Lower leg skin (tissue), 4 donors: ENCODE measurements at regions not wholly inside any gene's neighbourhood (a gene's known extent, or its start where the extent isn't known, plus 50 kb on each side); places are given as distances from the start of the nearest gene placed in this dataset.

Experiments used
- DNase-seq, 2 donors: peaks; one replicate each; pipeline ENCODE4 v3.0.0-alpha.2; 2019; ENCODE audit warnings: low spot score in 2 of 2
- H3K4me3 ChIP-seq: fragments of 200-600 bp; sonication (generic); 2 replicates; pipeline ENCODE4 v1.5.1; 2017; ENCODE audit warnings: mild to moderate bottlenecking, low read depth; ENCODE audit not compliant: poor library complexity, severe bottlenecking
- CTCF ChIP-seq, 3 donors: fragments of 450-650 bp; IDR thresholded peaks; one replicate each; pipeline ENCODE4 v1.5.1; 2016; ENCODE audit warnings: antibody characterized with exemption in 3 of 3, mild to moderate bottlenecking in 3 of 3, moderate library complexity in 2 of 3
- POLR2A ChIP-seq, 2 donors: fragments of 450-650 bp; IDR thresholded peaks; one replicate each; pipeline ENCODE4 v1.6.1; 2016 to 2017; ENCODE audit warnings: antibody characterized with exemption in 2 of 2, mild to moderate bottlenecking in 1 of 2, moderate library complexity in 1 of 2
- WGBS, 2 donors: methylation state at CpG; one replicate each; pipeline ENCODE4 v1.1.5; 2018; 5-methylcytosine and 5-hydroxymethylcytosine counted together
- intact Hi-C: fragments of 100-400 bp; cut with DNase I; formaldehyde crosslinking; loops from one replicate; pipeline ENCODE4 v1.15.0; 2023; ENCODE audit warnings: low total_unique reads

DNA sequence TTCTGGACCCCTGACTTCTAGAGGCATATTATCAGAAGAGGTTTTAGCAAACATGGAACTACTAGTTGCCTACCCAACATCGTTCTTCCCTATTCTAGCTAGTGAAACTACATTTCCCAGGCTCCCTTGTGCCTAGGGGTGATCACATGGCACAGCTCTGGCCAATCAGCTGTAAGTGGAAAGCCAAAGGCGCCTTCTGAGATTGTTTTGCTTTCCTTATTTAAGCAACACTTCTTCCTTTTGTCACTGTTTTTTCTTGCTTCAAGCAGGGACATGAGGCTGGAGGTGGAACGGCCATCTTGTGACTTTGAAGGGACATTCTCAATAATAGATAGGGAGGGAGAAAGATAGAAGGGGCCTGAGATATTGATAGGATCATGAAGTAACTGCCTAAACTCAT is 136.7 kb downstream of the ZNF664 start:
- WGBS, 2 donors: 80 to 81% methylated on average over 3 of the region's 3 CpGs
- no peak for DNase-seq
- intact Hi-C loops: no loop called here
- H3K4me3 ChIP-seq: no peak overlapping the region
- TF ChIP-seq CTCF (IDR thresholded peaks at IDR 0.05) (no peak), POLR2A (IDR thresholded peaks at IDR 0.05) (no peak)

DNA sequence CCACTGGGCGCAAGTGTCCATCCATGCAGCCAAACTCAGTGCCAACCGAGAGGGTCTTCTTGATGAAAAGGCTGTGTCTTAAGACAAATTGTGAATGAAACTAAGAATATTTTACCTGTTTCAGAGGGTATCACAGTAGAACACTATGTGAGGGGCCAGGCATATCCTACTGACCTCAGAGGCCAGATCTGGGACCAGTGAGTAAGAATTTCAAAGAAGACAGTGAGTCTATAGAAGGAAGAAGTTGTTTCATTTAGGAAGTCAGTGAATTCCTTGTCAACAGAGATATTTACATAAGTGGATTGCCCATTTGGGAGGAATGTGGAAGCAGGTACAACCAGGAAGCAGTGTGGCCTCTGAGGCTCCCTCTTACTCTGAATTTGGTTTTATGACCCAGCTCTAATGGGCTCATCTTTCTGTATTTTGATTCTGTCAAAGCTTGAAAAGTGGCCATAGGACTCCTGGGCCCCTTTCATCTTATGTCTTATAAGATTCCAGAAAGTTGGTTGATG is 137.4 kb downstream of the ZNF664 start:
- no peak for TF ChIP-seq POLR2A (IDR thresholded peaks at IDR 0.05)
- TF ChIP-seq CTCF (IDR thresholded peaks at IDR 0.05): no peak
- 92% methylated on average over 2 of the region's 2 CpGs for WGBS, 2 donors
- H3K4me3 ChIP-seq: no peak overlapping the region
- no peak for DNase-seq
- intact Hi-C loops: no loop called here

- H3K4me3 ChIP-seq: no peak overlapping the region
- no peak for DNase-seq
- 63 to 76% methylated on average over 5 of the region's 5 CpGs for WGBS, 2 donors
- intact Hi-C loops: no loop called here
- no peak for TF ChIP-seq POLR2A (IDR thresholded peaks at IDR 0.05)
- no peak for TF ChIP-seq CTCF (IDR thresholded peaks at IDR 0.05)
Observed at GRCh38 chr12:124111006-124111405, 138.0 kb downstream of the ZNF664 start.

DNA sequence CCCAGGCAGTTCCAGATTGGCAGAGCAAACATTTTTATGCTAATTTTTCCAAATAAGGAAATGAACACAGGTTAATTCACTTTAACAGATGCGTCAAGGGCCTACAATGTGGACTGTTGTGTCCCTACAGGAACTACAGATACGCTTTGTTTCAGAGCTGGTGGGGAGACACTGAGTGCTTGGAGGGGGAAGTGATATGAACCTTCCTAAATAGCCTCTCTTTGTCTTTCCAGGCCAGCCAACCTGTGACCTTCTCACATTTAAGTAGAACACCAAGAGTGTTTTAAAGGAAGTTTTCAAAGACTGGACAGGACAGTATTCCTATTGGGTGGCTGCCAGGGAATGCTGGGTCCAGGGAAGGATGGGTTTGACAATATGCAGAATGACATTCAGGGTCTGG is 141.3 kb downstream of the ZNF664 start:
- intact Hi-C loops: no loop called here
- peak in 1 of 2 donors; percentile 17 for DNase-seq
- no peak for TF ChIP-seq POLR2A (IDR thresholded peaks at IDR 0.05)
- TF ChIP-seq CTCF (IDR thresholded peaks at IDR 0.05): no peak
- H3K4me3 ChIP-seq: no peak overlapping the region
- 87 to 90% methylated on average over 2 of the region's 2 CpGs for WGBS, 2 donors

DNA sequence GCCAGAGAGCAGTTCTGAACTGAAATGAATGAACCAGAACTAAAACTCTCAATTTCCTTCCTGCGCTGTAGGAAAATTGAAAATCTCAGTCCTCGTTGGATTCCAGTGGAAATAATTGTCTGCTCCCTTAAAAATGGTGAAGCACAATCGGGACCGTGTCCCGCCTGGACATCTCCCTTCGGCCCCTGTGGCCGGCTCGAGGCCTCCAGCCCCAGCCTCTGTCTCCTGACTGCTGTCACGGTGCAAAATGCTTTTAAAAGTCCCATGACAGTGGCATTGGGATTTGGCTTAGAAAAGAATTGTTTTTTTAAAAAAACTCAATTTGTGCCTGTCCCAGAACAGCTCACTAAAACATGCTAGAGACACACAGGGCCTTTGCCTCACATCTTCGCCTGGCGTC is 142.5 kb downstream of the ZNF664 start:
- intact Hi-C loops: no loop called here
- TF ChIP-seq CTCF (IDR thresholded peaks at IDR 0.05): no peak
- no peak for TF ChIP-seq POLR2A (IDR thresholded peaks at IDR 0.05)
- WGBS, 2 donors: 88 to 89% methylated on average over 11 of the region's 11 CpGs
- no peak overlapping the region for H3K4me3 ChIP-seq
- DNase-seq: peak in 1 of 2 donors; percentile 71

DNA sequence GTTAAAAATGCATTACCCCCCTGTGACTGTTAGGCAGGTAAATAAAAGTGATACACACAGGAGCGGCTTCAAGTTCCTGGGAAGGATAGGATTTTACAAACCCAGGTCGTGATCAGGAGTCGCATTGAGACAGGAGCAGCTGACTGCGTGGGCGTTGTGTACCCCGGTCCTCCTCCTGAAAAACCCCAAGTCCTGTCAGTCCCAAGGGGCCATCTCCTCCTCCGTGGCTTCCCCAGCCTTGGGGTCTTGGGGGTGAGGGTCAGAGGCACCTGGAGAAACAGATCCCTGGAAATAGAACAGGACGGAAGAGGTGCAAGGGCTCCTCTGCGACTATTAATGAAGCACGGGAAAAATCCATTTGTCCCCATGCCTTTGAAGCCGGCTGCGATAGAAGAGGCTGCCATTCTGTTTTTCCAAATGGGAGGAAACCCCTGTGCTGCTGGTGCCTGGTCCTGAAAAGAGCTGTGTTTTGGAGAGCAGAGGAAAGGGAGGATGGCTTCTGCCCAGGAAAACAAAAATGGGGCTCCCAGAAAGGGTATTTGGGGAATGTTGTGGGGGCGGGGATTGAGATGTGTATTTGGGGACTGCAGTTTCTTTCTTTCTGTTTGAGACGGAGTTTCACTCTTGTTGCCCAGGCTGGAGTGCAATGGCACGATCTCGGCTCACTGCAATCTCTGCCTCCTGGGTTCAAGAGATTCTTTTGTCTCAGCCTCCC is 143.1 kb downstream of the ZNF664 start:
- 84 to 90% methylated on average over 16 of the region's 16 CpGs for WGBS, 2 donors
- H3K4me3 ChIP-seq: no peak overlapping the region
- intact Hi-C loops: no loop called here
- TF ChIP-seq POLR2A (IDR thresholded peaks at IDR 0.05) (no peak), CTCF (IDR thresholded peaks at IDR 0.05) (no peak)
- peak in 1 of 2 donors; percentile 70 for DNase-seq
